ENCODE measurements at regions not wholly inside any gene's neighbourhood (a gene's known extent, or its start where the extent isn't known, plus 50 kb on each side); places are given as distances from the start of the nearest gene placed in this dataset.

- TF ChIP-seq CTCF (IDR thresholded peaks at IDR 0.05) (no peak), POLR2A (IDR thresholded peaks at IDR 0.05) (no peak)
Observed at GRCh38 chr3:26535151-26535550, 87.4 kb upstream of the LRRC3B start.
